Stomach (tissue), 4 donors: ENCODE measurements at regions not wholly inside any gene's neighbourhood (a gene's known extent, or its start where the extent isn't known, plus 50 kb on each side); places are given as distances from the start of the nearest gene placed in this dataset.

Experiments used
- POLR2A ChIP-seq, 4 donors: fragments of 450-650 bp; IDR thresholded peaks; one replicate each; pipeline ENCODE4 v1.6.1; 2016; ENCODE audit warnings: antibody characterized with exemption in 4 of 4, control low read depth in 2 of 4, mild to moderate bottlenecking in 1 of 4, moderate library complexity in 1 of 4
- POLR2AphosphoS5 ChIP-seq, 3 donors: sonication (generic); formaldehyde crosslinking; IDR thresholded peaks; one replicate each; pipeline ENCODE4 v1.6.1; 2016; ENCODE audit warnings: antibody characterized with exemption in 3 of 3
- TF ChIP-seq, protein P1 (sequence below), 7 experiments: fragments of 450-650 bp in 4 of 7; fragments of 200-600 bp in 3 of 7; sonication (generic) in 3 of 7; IDR thresholded peaks; one replicate each; pipeline ENCODE4 v1.5.1; 2016 to 2019; ENCODE audit warnings: antibody characterized with exemption in 7 of 7, control low read depth in 2 of 7, mild to moderate bottlenecking in 1 of 7

DNA sequence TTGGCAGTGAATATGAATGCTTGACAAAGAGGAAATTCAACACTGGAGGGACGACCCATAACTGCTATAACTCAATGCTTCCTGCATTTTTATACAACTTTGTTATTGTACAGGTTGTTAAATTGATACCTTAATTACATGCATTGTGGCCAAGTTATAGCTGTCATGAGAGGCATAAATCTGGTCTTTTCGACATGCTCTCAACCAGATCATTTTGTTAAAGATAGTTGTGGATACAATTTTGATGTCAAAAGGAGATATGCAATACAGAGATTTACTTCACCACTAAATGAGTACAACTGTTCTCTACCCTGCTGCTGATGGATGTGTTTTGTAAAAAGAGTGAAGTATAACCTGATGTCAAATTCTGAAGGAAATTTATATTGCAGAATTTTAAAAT is 946.0 kb downstream of the GALC start:
- TF ChIP-seq POLR2AphosphoS5 (IDR thresholded peaks at IDR 0.05) (no peak), POLR2A (IDR thresholded peaks at IDR 0.05) (no peak)
- TF ChIP-seq, protein P1, sequence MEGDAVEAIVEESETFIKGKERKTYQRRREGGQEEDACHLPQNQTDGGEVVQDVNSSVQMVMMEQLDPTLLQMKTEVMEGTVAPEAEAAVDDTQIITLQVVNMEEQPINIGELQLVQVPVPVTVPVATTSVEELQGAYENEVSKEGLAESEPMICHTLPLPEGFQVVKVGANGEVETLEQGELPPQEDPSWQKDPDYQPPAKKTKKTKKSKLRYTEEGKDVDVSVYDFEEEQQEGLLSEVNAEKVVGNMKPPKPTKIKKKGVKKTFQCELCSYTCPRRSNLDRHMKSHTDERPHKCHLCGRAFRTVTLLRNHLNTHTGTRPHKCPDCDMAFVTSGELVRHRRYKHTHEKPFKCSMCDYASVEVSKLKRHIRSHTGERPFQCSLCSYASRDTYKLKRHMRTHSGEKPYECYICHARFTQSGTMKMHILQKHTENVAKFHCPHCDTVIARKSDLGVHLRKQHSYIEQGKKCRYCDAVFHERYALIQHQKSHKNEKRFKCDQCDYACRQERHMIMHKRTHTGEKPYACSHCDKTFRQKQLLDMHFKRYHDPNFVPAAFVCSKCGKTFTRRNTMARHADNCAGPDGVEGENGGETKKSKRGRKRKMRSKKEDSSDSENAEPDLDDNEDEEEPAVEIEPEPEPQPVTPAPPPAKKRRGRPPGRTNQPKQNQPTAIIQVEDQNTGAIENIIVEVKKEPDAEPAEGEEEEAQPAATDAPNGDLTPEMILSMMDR (IDR thresholded peaks at IDR 0.05) = no peak
